KMS-11 (cell line): ENCODE measurements at regions not wholly inside any gene's neighbourhood (a gene's known extent, or its start where the extent isn't known, plus 50 kb on each side); places are given as distances from the start of the nearest gene placed in this dataset.

ENCODE experiments used
- H2AFZ ChIP-seq: fragments of 200-600 bp; sonication (generic); 2 replicates; pipeline ENCODE4 v1.6.1; 2016; ENCODE audit warnings: antibody characterized with exemption, mixed run types, low read depth
- H3K27ac ChIP-seq: fragments of 200-600 bp; sonication (generic); 2 replicates; pipeline ENCODE4 v1.6.1; 2016; ENCODE audit warnings: mild to moderate bottlenecking, mixed run types
- H3K27me3 ChIP-seq: fragments of 200-600 bp; sonication (generic); 2 replicates; pipeline ENCODE4 v1.6.1; 2017; ENCODE audit warnings: mild to moderate bottlenecking, low read depth, mixed run types, moderate library complexity; ENCODE audit not compliant: insufficient read depth
- H3K36me3 ChIP-seq: fragments of 200-600 bp; sonication (generic); 2 replicates; pipeline ENCODE4 v1.6.1; 2017; ENCODE audit warnings: mild to moderate bottlenecking, mixed run types; ENCODE audit not compliant: insufficient read depth
- H3K4me1 ChIP-seq: fragments of 200-600 bp; sonication (generic); 2 replicates; pipeline ENCODE4 v1.6.1; 2016; ENCODE audit warnings: mild to moderate bottlenecking, low read depth, mixed run types; ENCODE audit not compliant: poor library complexity, severe bottlenecking
- H3K4me2 ChIP-seq: fragments of 200-600 bp; sonication (generic); 2 replicates; pipeline ENCODE4 v1.7.0; 2016; ENCODE audit warnings: mild to moderate bottlenecking, mixed run types
- H3K4me3 ChIP-seq: fragments of 200-600 bp; sonication (generic); IDR thresholded peaks from 2 replicates; pipeline ENCODE4 v1.6.1; 2017; ENCODE audit warnings: low read depth, low read length, mixed read lengths; ENCODE audit not compliant: insufficient read depth
- H3K79me2 ChIP-seq: fragments of 200-600 bp; sonication (generic); 2 replicates; pipeline ENCODE4 v1.6.1; 2016; ENCODE audit warnings: low read depth, mixed run types; ENCODE audit not compliant: insufficient read depth
- H3K9ac ChIP-seq: fragments of 200-600 bp; sonication (generic); 2 replicates; pipeline ENCODE4 v1.6.1; 2016; ENCODE audit warnings: mild to moderate bottlenecking, mixed run types
- H4K20me1 ChIP-seq: fragments of 200-600 bp; sonication (generic); 2 replicates; pipeline ENCODE4 v1.6.1; 2016; ENCODE audit warnings: mild to moderate bottlenecking, mixed run types; ENCODE audit not compliant: insufficient read depth
- CTCF ChIP-seq: fragments of 200-600 bp; sonication (generic); conservative IDR thresholded peaks from 2 replicates; pipeline ENCODE4 v1.6.1; 2017; ENCODE audit warnings: low read depth, mild to moderate bottlenecking, antibody characterized with exemption, low read length, moderate library complexity, mixed read lengths

- no peak overlapping the region for H2AFZ ChIP-seq
- no peak overlapping the region for H3K9ac ChIP-seq
- H4K20me1 ChIP-seq: no peaks in the 10 kb centered on the region
- H3K4me1 ChIP-seq: peaks cover 20% of the 10 kb centered on the region
- no peak overlapping the region for H3K27ac ChIP-seq
- H3K79me2 ChIP-seq: no peaks in the 10 kb centered on the region
- TF ChIP-seq CTCF: no peak
- H3K4me3 ChIP-seq: no peak overlapping the region
- H3K36me3 ChIP-seq: no peaks in the 10 kb centered on the region
- H3K27me3 ChIP-seq: no peaks in the 10 kb centered on the region
- no peak overlapping the region for H3K4me2 ChIP-seq
Measured at GRCh38 chr14:65231286-65231980, 129.1 kb upstream of the MAX start.

GRCh38 chr14:65234752-65235361, 132.5 kb upstream of the MAX start:
- Histone ChIP-seq H3K36me3 (no peaks in the 10 kb centered on the region), H3K4me3 (no peak overlapping the region), H3K4me1 (no peaks in the 10 kb centered on the region), H2AFZ (no peak overlapping the region), H4K20me1 (no peaks in the 10 kb centered on the region), H3K9ac (no peak overlapping the region), H3K4me2 (no peak overlapping the region), H3K27ac (no peak overlapping the region), H3K79me2 (no peaks in the 10 kb centered on the region), H3K27me3 (no peaks in the 10 kb centered on the region)
- TF ChIP-seq CTCF: no peak

- Histone ChIP-seq H3K4me2 (no peak overlapping the region), H3K27ac (no peak overlapping the region), H3K4me3 (no peak overlapping the region), H3K79me2 (no peaks in the 10 kb centered on the region), H3K36me3 (no peaks in the 10 kb centered on the region), H4K20me1 (no peaks in the 10 kb centered on the region), H3K4me1 (peaks cover 10% of the 10 kb centered on the region), H2AFZ (no peak overlapping the region), H3K9ac (no peak overlapping the region), H3K27me3 (no peaks in the 10 kb centered on the region)
- TF ChIP-seq CTCF: no peak
Measured at GRCh38 chr14:65237023-65237814, 134.9 kb upstream of the MAX start.

GRCh38 chr14:65237941-65238340, 135.6 kb upstream of the MAX start:
- no peaks in the 10 kb centered on the region for H3K27me3 ChIP-seq
- no peak for TF ChIP-seq CTCF
- no peak overlapping the region for H2AFZ ChIP-seq
- H4K20me1 ChIP-seq: no peaks in the 10 kb centered on the region
- peaks cover 10% of the 10 kb centered on the region for H3K4me1 ChIP-seq
- H3K4me2 ChIP-seq: no peak overlapping the region
- H3K27ac ChIP-seq: no peak overlapping the region
- no peak overlapping the region for H3K4me3 ChIP-seq
- no peak overlapping the region for H3K9ac ChIP-seq
- no peaks in the 10 kb centered on the region for H3K79me2 ChIP-seq
- H3K36me3 ChIP-seq: no peaks in the 10 kb centered on the region
